MV-4-11 (cell line): ENCODE measurements at regions not wholly inside any gene's neighbourhood (a gene's known extent, or its start where the extent isn't known, plus 50 kb on each side); places are given as distances from the start of the nearest gene placed in this dataset.

Experiments
- DNase-seq: peaks from one replicate; lab custom pipeline; 2025; lab: John Stamatoyannopoulos, UW

DNA sequence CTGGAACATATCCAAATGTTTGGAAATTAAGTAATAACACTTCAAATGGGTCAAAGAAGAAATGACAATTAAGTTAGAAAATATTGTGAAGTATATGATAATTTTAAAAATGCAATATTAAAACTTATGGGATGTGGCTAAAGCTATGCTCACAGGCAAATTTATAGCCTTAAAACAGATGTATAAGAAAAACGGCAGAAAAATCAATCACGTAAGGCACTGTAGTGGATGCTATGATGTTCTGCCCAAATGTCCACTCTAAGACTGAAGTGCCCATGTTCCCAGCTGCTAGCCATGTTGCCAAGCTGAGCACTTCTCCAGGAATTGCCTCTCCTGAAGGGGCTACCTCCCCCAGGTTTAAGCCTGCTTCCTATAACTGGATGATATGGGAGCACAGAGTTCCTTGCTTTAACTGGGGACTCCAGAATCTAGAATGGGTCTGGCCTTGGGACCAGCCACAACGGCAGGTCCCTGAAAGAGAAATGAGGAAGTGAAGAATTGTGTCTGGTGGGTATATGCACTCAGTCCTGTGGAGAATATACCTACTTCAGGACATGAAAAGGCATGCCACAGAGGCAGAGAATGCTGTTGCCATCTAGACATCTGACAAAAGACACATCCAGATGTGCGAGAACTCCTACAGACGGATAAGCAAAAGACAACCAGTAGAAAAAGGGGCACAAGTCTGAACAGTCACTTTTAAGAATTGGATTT is 78.2 kb upstream of the RXRA start:
- peak; percentile 64 for DNase-seq

- DNase-seq = no peak
Observed at GRCh38 chr9:134251296-134252069, 74.8 kb upstream of the RXRA start.

- no peak for DNase-seq
Observed at GRCh38 chr9:134252084-134252830, 74.0 kb upstream of the RXRA start.

DNA sequence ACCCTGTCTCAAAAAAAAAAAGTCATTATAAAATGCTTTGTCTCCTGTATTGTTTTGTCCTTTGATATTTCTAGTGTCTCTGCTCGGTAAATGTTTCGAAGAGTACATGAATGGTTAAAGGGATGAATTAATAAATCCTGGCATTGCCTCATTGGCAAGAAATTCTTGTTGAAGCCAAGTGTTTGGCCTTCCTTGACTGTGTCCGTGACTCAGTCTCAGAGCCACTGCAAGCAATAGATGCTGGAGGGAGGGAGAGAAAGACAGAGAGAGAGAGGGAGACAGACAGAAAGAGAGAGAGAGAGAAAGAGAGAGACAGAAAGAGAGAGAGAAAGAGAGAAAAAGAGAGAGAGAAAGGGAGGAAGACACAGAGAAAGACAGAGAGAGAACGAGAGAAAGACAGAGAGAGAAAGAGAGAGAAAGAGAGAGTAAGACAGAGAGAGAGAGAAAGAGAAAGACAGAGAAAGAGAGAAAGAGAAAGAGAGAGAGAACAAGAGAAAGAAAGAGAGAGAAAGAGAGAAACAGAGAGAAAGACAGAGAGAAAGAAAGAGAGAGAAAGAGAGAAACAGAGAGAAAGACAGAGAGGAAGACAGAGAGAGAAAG is 72.5 kb upstream of the RXRA start:
- no peak for DNase-seq

DNA sequence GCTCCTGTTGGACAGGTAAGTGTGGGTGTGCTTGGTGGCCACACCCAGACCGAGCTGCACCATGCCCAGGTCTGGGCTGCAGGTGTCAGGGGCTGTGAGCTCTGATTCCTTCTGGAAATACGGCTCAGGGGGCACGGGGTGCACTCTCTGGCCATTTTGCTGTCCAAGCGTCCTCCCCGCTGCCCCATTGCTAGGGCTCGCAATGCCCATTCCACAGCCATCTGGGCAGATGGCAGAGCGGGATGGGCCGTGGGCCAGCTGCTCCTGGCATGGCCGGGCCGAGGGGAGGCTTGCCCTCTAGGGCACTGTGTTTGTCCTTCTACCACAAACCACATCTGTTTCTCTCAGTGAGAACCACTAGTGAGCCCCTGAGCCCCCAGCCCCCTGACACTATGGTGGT is 67.9 kb upstream of the RXRA start:
- DNase-seq = no peak

DNA sequence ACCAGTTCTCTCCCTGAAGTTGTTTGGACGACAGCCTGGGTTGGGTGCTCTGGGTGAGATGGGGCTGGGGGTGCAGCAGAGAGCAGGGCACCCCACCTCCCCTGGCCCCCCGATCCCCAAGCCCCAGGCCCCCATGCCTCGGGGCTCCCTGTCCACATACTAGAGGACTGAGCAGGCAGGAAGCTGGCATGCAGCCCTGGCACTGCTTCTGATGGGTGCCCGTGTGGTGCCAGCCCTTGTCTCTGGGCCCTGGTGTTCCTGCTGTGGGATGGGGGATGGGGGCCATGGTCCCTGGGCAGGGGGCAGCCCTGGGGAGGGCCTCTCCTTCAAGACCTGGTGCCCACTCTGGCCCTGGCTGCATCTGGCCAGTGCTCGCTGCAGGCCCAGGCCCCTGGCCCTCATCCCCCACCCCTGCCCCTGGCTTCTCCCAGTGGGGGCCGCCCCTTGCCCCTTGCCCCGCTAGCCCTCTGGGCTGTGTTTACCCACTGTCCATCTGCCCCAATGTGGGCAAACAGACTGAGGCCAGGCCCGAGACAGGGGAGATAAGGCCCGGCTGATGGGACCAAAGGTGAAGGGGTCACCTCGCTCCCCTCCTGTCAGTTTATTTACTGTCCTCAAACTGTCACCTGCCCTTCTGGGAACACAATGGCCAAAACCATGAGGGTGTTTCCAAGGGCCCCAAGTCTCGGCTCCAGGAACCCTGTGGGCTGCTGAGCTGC is 67.3 kb upstream of the RXRA start:
- no peak for DNase-seq

GRCh38 chr9:134259708-134260107 is 66.5 kb upstream of the RXRA start:
- DNase-seq = no peak

DNA sequence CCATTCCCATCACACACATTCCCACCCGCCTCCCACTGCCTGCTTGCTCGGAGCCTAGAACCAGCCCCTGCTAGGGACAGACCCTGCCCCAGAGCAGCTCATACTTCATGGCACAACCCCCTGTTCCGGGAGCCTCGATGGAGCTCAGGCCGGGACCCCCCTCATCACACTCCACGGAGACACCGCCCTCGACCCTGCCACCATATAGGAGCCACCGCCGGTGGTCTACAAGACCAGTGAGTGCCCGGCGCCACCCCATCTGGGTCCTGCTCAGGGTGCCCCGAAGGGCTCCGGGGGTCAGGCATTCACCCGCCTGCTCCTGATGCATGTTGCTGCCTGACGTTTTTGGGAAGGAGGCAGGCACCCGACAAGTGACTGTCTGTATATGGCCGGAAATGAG is 65.5 kb upstream of the RXRA start:
- no peak for DNase-seq

GRCh38 chr9:134262035-134262434 is 64.2 kb upstream of the RXRA start:
- no peak for DNase-seq

GRCh38 chr9:134263596-134263995 is 62.7 kb upstream of the RXRA start:
- no peak for DNase-seq

GRCh38 chr9:134264169-134264568 is 62.1 kb upstream of the RXRA start:
- no peak for DNase-seq

DNA sequence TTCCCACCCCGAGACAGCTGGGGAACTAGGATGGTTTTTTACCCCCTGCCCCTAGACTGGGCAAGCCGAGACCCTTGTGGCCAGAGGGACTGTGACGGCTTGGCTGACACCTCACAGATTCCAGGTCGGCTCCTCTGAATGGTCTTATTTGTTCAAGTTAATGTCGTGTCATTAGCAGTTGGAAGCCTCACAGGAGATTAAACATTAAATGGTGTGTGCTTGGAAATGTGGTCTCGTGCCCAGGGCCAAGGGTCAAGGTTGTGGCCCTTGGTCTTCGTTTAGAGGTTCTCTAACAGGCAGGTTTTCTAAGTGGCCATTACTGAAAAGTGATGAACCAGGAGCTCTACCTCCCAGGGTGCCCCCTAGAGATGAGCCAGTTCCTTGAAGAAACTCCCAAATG is 61.2 kb upstream of the RXRA start:
- DNase-seq = no peak

DNA sequence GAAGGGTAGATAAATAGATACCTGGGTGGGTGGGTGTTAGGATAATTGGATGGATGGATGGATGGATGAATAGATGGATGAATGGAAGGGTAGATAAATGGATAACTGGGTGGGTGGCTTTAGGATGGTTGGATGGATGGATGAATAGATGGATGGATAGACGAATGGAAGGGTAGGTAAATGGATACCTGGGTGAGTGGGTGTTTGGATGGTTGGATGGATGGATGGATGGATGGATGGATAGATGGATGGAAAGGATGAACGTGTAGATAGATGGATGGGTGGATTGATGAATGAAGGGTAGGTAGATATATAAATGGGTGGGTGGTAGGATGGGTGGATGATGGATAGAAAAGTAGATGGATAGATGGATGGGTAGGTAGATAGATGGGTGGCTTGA is 59.8 kb upstream of the RXRA start:
- no peak for DNase-seq

GRCh38 chr9:134267305-134267880 is 58.9 kb upstream of the RXRA start:
- no peak for DNase-seq

GRCh38 chr9:134267881-134268724 is 58.2 kb upstream of the RXRA start:
- peak; percentile 92 for DNase-seq

GRCh38 chr9:134268747-134269146 is 57.5 kb upstream of the RXRA start:
- no peak for DNase-seq

GRCh38 chr9:134271338-134272301 is 54.6 kb upstream of the RXRA start:
- DNase-seq = no peak

DNA sequence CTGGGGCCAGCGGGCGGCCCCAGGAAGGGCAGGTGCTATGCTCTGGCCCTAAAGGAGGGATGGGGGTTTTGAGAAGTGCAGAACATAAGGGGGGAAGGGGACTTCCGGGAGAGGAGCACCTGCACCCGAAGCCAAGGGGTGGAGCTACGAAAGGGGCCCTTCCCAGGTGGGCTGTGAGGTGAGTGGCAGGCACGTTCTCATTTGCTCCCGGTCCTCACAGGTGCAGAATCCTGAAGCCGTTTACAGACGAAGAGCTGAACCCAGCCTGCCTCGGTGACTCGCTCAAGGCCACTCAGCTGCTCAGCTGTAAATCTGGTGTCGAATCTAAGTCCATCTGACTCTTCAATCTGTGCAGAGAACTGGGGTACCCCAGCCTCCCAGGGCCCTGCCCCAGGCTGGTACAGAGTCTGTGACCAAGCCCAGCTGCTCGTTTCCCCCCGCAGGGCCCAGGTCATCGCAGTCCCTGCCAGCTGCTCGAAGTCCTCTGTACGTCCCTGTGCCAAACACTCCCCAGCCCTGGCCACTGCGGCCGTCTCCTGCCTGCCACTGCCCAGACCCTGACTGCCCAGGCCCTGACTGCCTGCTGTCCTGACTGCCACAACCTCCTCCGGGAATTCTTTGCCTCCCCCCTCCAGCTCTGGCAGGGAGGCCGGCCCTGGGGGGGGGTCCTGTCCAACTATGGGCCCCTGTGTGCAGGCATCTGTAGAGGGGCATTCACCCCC is 53.8 kb upstream of the RXRA start:
- DNase-seq = no peak

- DNase-seq = no peak
Observed at GRCh38 chr9:134273647-134274046, 52.6 kb upstream of the RXRA start.
